K562 (cell line): ENCODE measurements at regions not wholly inside any gene's neighbourhood (a gene's known extent, or its start where the extent isn't known, plus 50 kb on each side); places are given as distances from the start of the nearest gene placed in this dataset.

Experiments
- ATAC-seq: fragments of 200-7000 bp; cut with Tn5 transposase; 3 replicates; pipeline ENCODE4 v1.9.1; 2020; ENCODE audit warnings: moderate library complexity
- BruUV-seq: library from RNA; stranded (reverse); fragments of 400-500 nt; replicated peaks from 2 replicates; lab custom pipeline; 2021; lab: Mats Ljungman, UMichigan
- CTCF ChIA-PET: fragments of 300-600 bp; formaldehyde crosslinking; extraction: SDS; loops from one replicate; lab custom pipeline; 2021; ENCODE audit warnings: low intra/inter-chr PET ratio; lab: Yijun Ruan, JAX
- POLR2A ChIA-PET: fragments of 300-600, 350-650 bp; sonication (Branson Sonifier 250); formaldehyde crosslinking; extraction: SDS; loops from one replicate; lab custom pipeline; 2021; ENCODE audit warnings: antibody characterized with exemption, inconsistent platforms; lab: Yijun Ruan, JAX
- DNase-seq, 4 experiments: peaks; one replicate each; pipeline versions ENCODE4 v3.0.0 to v3.0.0-alpha.2; 2011 to 2018; ENCODE audit warnings: low spot score in 3 of 4, mixed read lengths in 3 of 4; ENCODE audit errors: extremely low read depth in 1 of 4
- FAIRE-seq: peaks from 2 replicates; lab custom pipeline; 2011; peaks lifted over from hg19 to GRCh38; lab: Jason Lieb, UNC
- H2AFZ ChIP-seq: 2 replicates; pipeline ENCODE4 v1.6.0; 2011; ENCODE audit warnings: low read depth, low read length, control low read depth, inconsistent platforms
- H3K27ac ChIP-seq: fragments of 200-600 bp; 3 replicates; pipeline ENCODE4 v1.8.0; 2011; ENCODE audit warnings: low read depth, mild to moderate bottlenecking, control low read depth, inconsistent platforms, low read length, moderate library complexity, mixed read lengths; ENCODE audit errors: extremely low read depth
- H3K27me3 ChIP-seq, 2 experiments: fragments of 300-600 bp in 1 of 2; 2 replicates in 1 of 2; 3 replicates in 1 of 2; pipeline versions ENCODE4 v1.6.0 to v1.8.0; 2011; ENCODE audit warnings: inconsistent platforms in 2 of 2, low read length in 2 of 2, mild to moderate bottlenecking in 1 of 2, mixed read lengths in 1 of 2, moderate library complexity in 1 of 2; ENCODE audit not compliant: control insufficient read depth in 2 of 2, insufficient read depth in 2 of 2
- H3K36me3 ChIP-seq: fragments of 300-600 bp; 3 replicates; pipeline ENCODE4 v1.8.0; 2011; ENCODE audit warnings: mild to moderate bottlenecking, low read length, inconsistent platforms; ENCODE audit not compliant: control insufficient read depth, insufficient read depth
- H3K4me1 ChIP-seq, 2 experiments: fragments of 200-600 bp in 1 of 2; replicated peaks in 1 of 2; 2 replicates in 1 of 2; 3 replicates in 1 of 2; pipeline versions ENCODE4 v1.5.1 to v1.8.0; 2011; ENCODE audit warnings: inconsistent platforms in 2 of 2, low read length in 2 of 2, mild to moderate bottlenecking in 1 of 2, mixed read lengths in 1 of 2, moderate library complexity in 1 of 2; ENCODE audit not compliant: control insufficient read depth in 2 of 2, insufficient read depth in 2 of 2
- H3K4me2 ChIP-seq: 2 replicates; pipeline ENCODE4 v1.6.1; 2011; ENCODE audit warnings: low read length, control low read depth, inconsistent platforms, mixed read lengths; ENCODE audit not compliant: insufficient read depth
- H3K4me3 ChIP-seq: fragments of 200-600 bp; sonication (generic), shearing (Covaris generic); 2 replicates; pipeline ENCODE4 v1.5.1; 2016; ENCODE audit warnings: control low read depth, inconsistent platforms
- H3K79me2 ChIP-seq: fragments of 200-600 bp; 3 replicates; pipeline ENCODE4 v1.8.0; 2011; ENCODE audit warnings: low read length, inconsistent platforms; ENCODE audit not compliant: control insufficient read depth, insufficient read depth
- H3K9ac ChIP-seq, 2 experiments: 2 replicates each; pipeline versions ENCODE4 v1.6.0 to v1.6.1; 2011; ENCODE audit warnings: low read depth in 2 of 2, low read length in 2 of 2, control low read depth in 1 of 2, inconsistent platforms in 1 of 2, mild to moderate bottlenecking in 1 of 2, mixed read lengths in 1 of 2; ENCODE audit not compliant: insufficient read depth in 1 of 2
- H3K9me1 ChIP-seq: one replicate; pipeline ENCODE4 v1.6.0; 2011; ENCODE audit warnings: inconsistent platforms, mild to moderate bottlenecking, low read length, moderate library complexity; ENCODE audit not compliant: control insufficient read depth, insufficient read depth
- H3K9me3 ChIP-seq: replicated peaks from 2 replicates; pipeline ENCODE4 v1.5.1; 2011; ENCODE audit warnings: low read depth, low read length, inconsistent platforms; ENCODE audit not compliant: control insufficient read depth, insufficient read depth
- H4K20me1 ChIP-seq: replicated peaks from 2 replicates; pipeline ENCODE4 v1.6.1; 2011; ENCODE audit warnings: low read length, inconsistent platforms, mixed read lengths; ENCODE audit not compliant: control insufficient read depth, insufficient read depth
- ATF1 ChIP-seq, 2 experiments: fragments of 450-650 bp in 1 of 2; IDR thresholded peaks; 2 replicates each; pipeline ENCODE4 v1.6.1; 2016; ENCODE audit warnings: missing compliant biosample characterization in 1 of 2, missing genetic modification characterization in 1 of 2
- DNMT1 ChIP-seq: fragments of 450-650 bp; IDR thresholded peaks from 2 replicates; pipeline ENCODE4 v1.6.1; 2016; ENCODE audit warnings: antibody characterized with exemption, mild to moderate bottlenecking
- HDAC2 ChIP-seq: fragments of 450-650 bp; IDR thresholded peaks from 2 replicates; pipeline ENCODE4 v1.6.1; 2016; ENCODE audit warnings: mild to moderate bottlenecking
- HNRNPUL1 ChIP-seq: fragments of 200-400 bp; formaldehyde crosslinking; IDR thresholded peaks from 2 replicates; pipeline ENCODE4 v1.6.1; 2017; ENCODE audit warnings: low read length
- KAT7 ChIP-seq: sonication (generic); formaldehyde crosslinking; IDR thresholded peaks from 2 replicates; pipeline ENCODE4 v1.8.0; 2022; ENCODE audit warnings: missing genetic modification reagents, mild to moderate bottlenecking, borderline replicate concordance
- L3MBTL2 ChIP-seq: fragments of 450-650 bp; IDR thresholded peaks from 2 replicates; pipeline ENCODE4 v1.6.1; 2016; ENCODE audit warnings: mild to moderate bottlenecking, moderate library complexity
- SMAD1 ChIP-seq: fragments of 150-350 bp; IDR thresholded peaks from 2 replicates; pipeline ENCODE4 v1.6.1; 2014; ENCODE audit warnings: low read length, low read depth; ENCODE audit not compliant: partially characterized antibody
- STAT6 ChIP-seq: sonication (generic); formaldehyde crosslinking; IDR thresholded peaks from 2 replicates; pipeline ENCODE4 v1.8.1; 2023; ENCODE audit warnings: mild to moderate bottlenecking, missing genetic modification reagents
- ZBTB8A ChIP-seq: fragments of 450-650 bp; IDR thresholded peaks from 2 replicates; pipeline ENCODE4 v1.6.1; 2018; ENCODE audit warnings: mild to moderate bottlenecking, moderate library complexity; ENCODE audit not compliant: partially characterized antibody
- ZEB2 ChIP-seq: fragments of 450-650 bp; IDR thresholded peaks from 2 replicates; pipeline ENCODE4 v1.6.1; 2016
- ZNF316 ChIP-seq: fragments of 450-650 bp; IDR thresholded peaks from 2 replicates; pipeline ENCODE4 v1.6.1; 2016
- WGBS: fragments of 100-300 bp; shearing (Covaris generic); methylation state at CpG from one replicate; pipeline ENCODE4 v1.1.6; 2016; ENCODE audit warnings: low coverage, mixed read lengths; ENCODE audit not compliant: insufficient coverage; ENCODE audit errors: missing lambda C conversion rate; 5-methylcytosine and 5-hydroxymethylcytosine counted together
- in situ Hi-C: fragments of 300-500 bp; cut with MboI; formaldehyde crosslinking; loops from 4 replicates; pipeline ENCODE4 v1.15.0; 2018; ENCODE audit warnings: inconsistent platforms, mixed read lengths
- intact Hi-C: fragments of 100-400 bp; cut with micrococcal nuclease; formaldehyde crosslinking; loops from 2 replicates; pipeline ENCODE4 v1.14.2; 2022

- Histone ChIP-seq H3K9me1 (no peaks in the 10 kb centered on the region), H4K20me1 (no peaks in the 10 kb centered on the region), H3K4me1 (no peaks in the 10 kb centered on the region), H3K27me3 (no peaks in the 10 kb centered on the region), H2AFZ (no peak overlapping the region), H3K79me2 (no peaks in the 10 kb centered on the region), H3K9me3 (no peaks in the 10 kb centered on the region), H3K4me3 (no peak overlapping the region), H3K9ac (no peak overlapping the region), H3K36me3 (no peaks in the 10 kb centered on the region), H3K27ac (no peak overlapping the region), H3K4me2 (no peak overlapping the region)
- FAIRE-seq (no peak), ATAC-seq (no peak), DNase-seq (no peak)
- intact Hi-C loops: no loop called here
- in situ Hi-C loops: no loop called here
- ChIA-PET POLR2A (no interaction called here), CTCF (no interaction called here)
- no TSS peak for BruUV-seq
- TF ChIP-seq ZNF316: no peak
- TF ChIP-seq HDAC2: no peak
- no peak for TF ChIP-seq ATF1 (CRISPR knock-in tag; IDR thresholded peaks at IDR 0.05)
- TF ChIP-seq ATF1 (tag; IDR thresholded peaks at IDR 0.05): no peak
- TF ChIP-seq SMAD1: no peak
- no peak for TF ChIP-seq L3MBTL2
- no peak for TF ChIP-seq STAT6 (CRISPR knock-in tag)
- TF ChIP-seq DNMT1: no peak
- TF ChIP-seq KAT7: no peak
- no peak for TF ChIP-seq ZEB2
- TF ChIP-seq ZBTB8A: no peak
- no peak for TF ChIP-seq HNRNPUL1
- WGBS: 0% methylated on average over 2 of the region's 2 CpGs
These were observed 208.0 kb upstream of the DIO2 start for GRCh38 chr14:80419345-80419744.
